Panc1 (cell line): ENCODE measurements at regions not wholly inside any gene's neighbourhood (a gene's known extent, or its start where the extent isn't known, plus 50 kb on each side); places are given as distances from the start of the nearest gene placed in this dataset.
"Not testable (repeated sequence)": the region's sequence is repeated elsewhere in the genome, so short reads cannot be mapped to it uniquely, and the experiment has no call there.

ENCODE experiments used
- ATAC-seq: fragments of 200-7000 bp; cut with Tn5 transposase; 2 replicates; pipeline ENCODE4 v1.9.1; 2020; ENCODE audit warnings: mild to moderate bottlenecking, moderate library complexity
- BruUV-seq: library from RNA; stranded (reverse); fragments of 400-500 nt; replicated peaks from 2 replicates; lab custom pipeline; 2021; lab: Mats Ljungman, UMichigan
- CTCF ChIA-PET: fragments of 300-600 bp; sonication (Branson Sonifier 250); formaldehyde crosslinking; loops from one replicate; lab custom pipeline; 2022; ENCODE audit warnings: antibody characterized with exemption; lab: Charles Lee
- POLR2A ChIA-PET: fragments of 300-600 bp; sonication (Branson Sonifier 250); formaldehyde crosslinking; loops from one replicate; lab custom pipeline; 2022; ENCODE audit warnings: antibody characterized with exemption; lab: Charles Lee
- DNase-seq: peaks from one replicate; pipeline ENCODE4 v3.0.0-alpha.2; 2010; ENCODE audit warnings: low read depth, low spot score
- H3K27ac ChIP-seq: 2 replicates; pipeline ENCODE4 v1.5.1; 2011; ENCODE audit warnings: mild to moderate bottlenecking, low read length, inconsistent platforms
- H3K27me3 ChIP-seq: fragments of 200-500 bp; sonication (Bioruptor generic); 2 replicates; pipeline ENCODE4 v1.6.0; 2014; ENCODE audit warnings: low read length, inconsistent platforms; ENCODE audit not compliant: control insufficient read depth, insufficient read depth
- H3K36me3 ChIP-seq: fragments of 200-500 bp; sonication (Bioruptor generic); 2 replicates; pipeline ENCODE4 v1.5.1; 2014; ENCODE audit warnings: inconsistent platforms, mild to moderate bottlenecking, low read length, moderate library complexity; ENCODE audit not compliant: control insufficient read depth, insufficient read depth
- H3K4me1 ChIP-seq: 2 replicates; pipeline ENCODE4 v1.5.1; 2011; ENCODE audit warnings: inconsistent platforms, mild to moderate bottlenecking, low read length, moderate library complexity; ENCODE audit not compliant: control insufficient read depth, insufficient read depth
- H3K4me3 ChIP-seq, 2 experiments: 2 replicates each; pipeline ENCODE4 v1.5.1; 2011 to 2012; ENCODE audit warnings: low read depth in 2 of 2, low read length in 2 of 2, mild to moderate bottlenecking in 2 of 2, inconsistent platforms in 1 of 2, moderate library complexity in 1 of 2
- H3K9me3 ChIP-seq: fragments of 200-500 bp; sonication (Bioruptor generic); 2 replicates; pipeline ENCODE4 v1.5.1; 2014; ENCODE audit warnings: low read depth, mild to moderate bottlenecking, inconsistent platforms, low read length, moderate library complexity; ENCODE audit not compliant: control insufficient read depth, insufficient read depth
- in situ Hi-C: cut with HindIII; loops from 2 replicates; pipeline ENCODE4 v1.10.0; 2016; ENCODE audit warnings: low sequenced_read_pairs, low pct_unique_long_range_greater_than_20kb
- intact Hi-C: fragments of 100-400 bp; cut with micrococcal nuclease; formaldehyde crosslinking; loops from one replicate; pipeline ENCODE4 v1.10.0; 2022; ENCODE audit not compliant: unreplicated experiment

DNA sequence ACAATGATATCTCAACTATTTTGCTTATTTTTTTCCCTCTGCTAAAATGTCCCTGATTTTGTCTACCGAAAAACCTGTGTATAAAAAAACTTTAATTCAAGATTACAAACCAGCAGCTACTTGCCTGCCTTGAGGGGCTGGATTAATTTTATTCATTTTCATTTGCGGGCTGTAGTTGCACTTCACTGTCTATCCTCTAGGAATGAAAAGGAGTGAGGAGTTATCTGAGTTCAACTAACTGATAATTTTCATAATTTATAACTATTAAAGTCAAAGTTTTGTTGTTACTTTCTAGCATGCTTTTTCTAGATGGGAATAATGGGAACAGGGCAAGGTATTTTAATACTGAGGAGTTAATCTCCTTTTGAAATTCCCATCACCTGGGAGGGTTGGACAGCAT, 50.3 kb upstream of the AGTPBP1 start:
- H3K27me3 ChIP-seq, intact Hi-C loops, BruUV-seq, POLR2A ChIA-PET, H3K27ac ChIP-seq, ATAC-seq, H3K4me1 ChIP-seq, H3K9me3 ChIP-seq, H3K4me3 ChIP-seq, in situ Hi-C loops, H3K36me3 ChIP-seq, DNase-seq: not testable (repeated sequence)
- CTCF ChIA-PET, result interaction anchor here (0.6 kb wide), 1 partner anchor 1774 kb away, joined by 3 read pairs; no protein-coding TSS in a partner anchor

DNA sequence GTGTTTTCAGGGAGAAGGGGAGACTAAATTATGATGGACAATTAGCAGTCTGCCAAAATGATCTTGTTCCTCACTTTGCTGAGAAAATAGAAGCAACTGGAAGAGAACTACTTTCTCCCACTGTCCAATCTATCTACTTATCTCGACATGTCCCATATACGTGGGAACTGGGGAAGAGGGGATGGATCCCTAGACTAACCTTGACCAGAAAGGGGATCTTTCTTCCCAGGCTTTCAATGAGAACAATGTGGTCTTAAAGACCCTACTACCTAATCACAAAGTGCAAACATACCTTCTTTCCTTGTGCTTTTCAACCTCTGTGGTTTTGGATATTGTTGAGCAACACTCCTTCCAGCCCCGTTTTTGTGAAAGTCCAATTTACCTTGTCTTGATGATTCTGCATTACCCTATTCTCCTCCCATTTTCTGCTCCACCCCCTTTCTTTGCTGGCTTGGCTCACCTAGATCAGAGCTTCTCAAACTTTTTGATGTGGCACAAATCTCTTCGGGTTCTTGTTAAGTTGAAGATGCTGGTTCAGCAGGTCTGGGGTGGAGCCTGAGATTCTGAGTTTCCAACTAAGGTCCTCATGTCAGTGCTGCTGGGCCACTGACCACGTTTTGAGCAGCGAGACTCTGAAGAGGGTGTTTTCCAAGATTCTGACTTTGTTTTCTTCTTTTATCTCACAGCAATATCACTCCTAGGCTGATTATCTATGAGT, 61.4 kb upstream of the AGTPBP1 start:
- in situ Hi-C loops, intact Hi-C loops, ATAC-seq: not testable (repeated sequence)

DNA sequence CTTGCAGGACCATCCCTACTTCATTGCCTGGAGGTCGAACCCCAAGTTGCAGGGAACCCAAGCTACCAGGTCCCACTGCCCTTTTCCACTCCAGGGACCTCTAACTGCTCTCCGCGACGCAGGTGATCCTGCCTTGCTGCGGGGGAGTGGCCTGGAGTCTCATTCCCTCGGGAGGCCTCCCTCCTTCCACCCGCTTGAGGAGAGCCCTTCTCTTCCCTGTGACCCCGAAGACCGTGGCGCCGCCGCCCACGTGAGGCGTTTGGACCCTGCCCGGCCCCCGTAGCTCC, 63.0 kb upstream of the AGTPBP1 start:
- ATAC-seq, POLR2A ChIA-PET: not testable (repeated sequence)

More for the DNA sequence above, 61.4 kb upstream of the AGTPBP1 start:
- DNase-seq, H3K4me3 ChIP-seq, H3K9me3 ChIP-seq, H3K27ac ChIP-seq, H3K36me3 ChIP-seq, H3K27me3 ChIP-seq, POLR2A ChIA-PET, H3K4me1 ChIP-seq, BruUV-seq: not testable (repeated sequence)
- CTCF ChIA-PET, result interaction anchor here (0.6 kb wide), 1 partner anchor 104 kb away, joined by 3 read pairs; no protein-coding TSS in a partner anchor

DNA sequence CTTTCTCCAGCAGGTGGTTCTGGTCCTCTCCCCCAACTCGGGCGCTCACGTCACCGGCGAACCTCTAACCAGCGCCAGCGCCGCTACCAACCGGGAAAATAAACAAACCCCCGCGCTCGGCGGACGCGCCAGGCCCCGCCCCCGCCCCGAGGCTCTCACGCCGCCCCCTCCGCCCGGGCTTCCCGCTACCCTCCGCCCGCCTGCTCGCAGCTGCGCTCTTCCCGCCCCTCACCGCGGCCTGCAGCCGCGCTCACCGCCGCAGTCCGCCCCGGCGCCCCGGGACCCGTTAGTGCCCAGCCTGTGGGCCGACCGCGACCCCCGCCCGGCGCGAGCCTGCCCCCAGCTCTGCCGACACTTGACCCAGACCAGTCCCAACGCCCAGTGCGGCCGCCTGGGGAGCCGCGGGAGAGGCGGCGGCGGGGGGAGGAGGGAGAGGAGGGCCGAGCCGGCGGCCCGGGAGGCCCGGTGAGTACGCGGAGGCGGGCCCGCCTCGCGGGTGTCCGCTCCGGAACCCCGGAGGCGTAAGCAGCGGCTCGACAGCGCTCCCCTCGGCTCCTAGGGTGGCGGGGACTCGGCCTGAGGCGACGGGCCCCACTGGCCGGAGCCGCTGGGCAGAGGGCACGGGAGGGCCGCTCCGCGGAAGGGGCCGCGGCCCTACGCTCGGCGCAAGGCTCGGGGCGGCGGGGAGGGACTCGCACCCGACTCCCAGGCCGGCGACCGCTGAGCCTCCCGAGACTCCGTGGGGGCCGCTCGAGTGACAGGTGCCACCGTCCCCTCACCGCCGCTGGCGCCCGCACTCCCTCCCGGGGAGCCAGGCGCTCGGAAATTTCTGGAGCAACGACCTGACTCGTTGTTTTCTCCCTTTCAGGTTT, 63.6 kb upstream of the AGTPBP1 start:
- POLR2A ChIA-PET, in situ Hi-C loops, intact Hi-C loops, BruUV-seq, H3K27me3 ChIP-seq, H3K9me3 ChIP-seq, CTCF ChIA-PET, H3K36me3 ChIP-seq, H3K4me1 ChIP-seq, DNase-seq: not testable (repeated sequence)
- peak overlapping the region; percentile 58 to 72 for H3K4me3 ChIP-seq
- peak; percentile 94 for ATAC-seq
- peak overlapping the region; percentile 44 for H3K27ac ChIP-seq

More for the DNA sequence above, 63.0 kb upstream of the AGTPBP1 start:
- BruUV-seq, H3K36me3 ChIP-seq, H3K27ac ChIP-seq, H3K4me1 ChIP-seq, CTCF ChIA-PET, in situ Hi-C loops, DNase-seq, H3K9me3 ChIP-seq, H3K27me3 ChIP-seq, intact Hi-C loops: not testable (repeated sequence)
- peak overlapping the region; percentile 58 to 72 for H3K4me3 ChIP-seq

DNA sequence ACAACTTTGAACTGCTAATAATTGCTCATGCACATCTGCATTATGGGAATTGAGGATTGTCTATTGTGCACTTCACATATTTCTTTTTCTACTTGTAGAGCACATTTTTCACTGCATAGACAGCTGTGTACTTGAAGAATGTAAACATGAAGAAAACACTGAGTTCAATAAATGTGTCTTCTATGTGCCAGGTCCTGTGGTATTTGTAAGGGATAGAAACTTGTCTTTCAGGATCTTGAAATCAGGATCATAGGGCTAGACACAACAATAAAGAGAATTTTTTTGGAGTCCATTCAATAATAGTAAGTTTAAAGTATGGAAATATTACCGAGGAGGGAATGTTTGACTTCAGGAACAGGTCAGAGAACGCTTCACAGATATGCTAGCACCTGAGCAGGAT, 66.6 kb upstream of the AGTPBP1 start:
- CTCF ChIA-PET, H3K4me3 ChIP-seq, in situ Hi-C loops, H3K9me3 ChIP-seq, POLR2A ChIA-PET, DNase-seq, ATAC-seq, H3K36me3 ChIP-seq, H3K4me1 ChIP-seq, H3K27ac ChIP-seq, intact Hi-C loops, H3K27me3 ChIP-seq: not testable (repeated sequence)
- BruUV-seq, result TSS peak; percentile 54

DNA sequence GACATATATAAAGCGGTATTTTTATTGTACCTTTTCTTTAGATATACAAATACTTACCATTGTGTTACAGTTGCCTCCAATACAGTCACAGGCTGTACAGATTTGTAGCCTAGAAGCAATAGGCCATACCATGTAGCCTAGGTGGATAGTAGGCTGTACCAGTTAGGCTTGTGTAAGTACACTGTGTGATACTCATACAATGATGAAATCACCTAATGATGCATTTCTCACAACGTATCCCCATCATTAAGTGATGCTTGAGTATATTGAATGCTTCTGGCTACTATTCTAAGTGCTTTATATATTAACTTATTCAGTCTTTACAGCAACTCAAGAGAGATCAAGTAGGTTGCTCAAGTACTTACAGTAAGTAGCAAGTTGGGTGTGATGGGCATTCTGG, 71.6 kb upstream of the AGTPBP1 start:
- H3K27me3 ChIP-seq, H3K9me3 ChIP-seq, DNase-seq, BruUV-seq, H3K36me3 ChIP-seq, CTCF ChIA-PET, POLR2A ChIA-PET, intact Hi-C loops, H3K27ac ChIP-seq, H3K4me3 ChIP-seq, ATAC-seq, in situ Hi-C loops, H3K4me1 ChIP-seq: not testable (repeated sequence)

DNA sequence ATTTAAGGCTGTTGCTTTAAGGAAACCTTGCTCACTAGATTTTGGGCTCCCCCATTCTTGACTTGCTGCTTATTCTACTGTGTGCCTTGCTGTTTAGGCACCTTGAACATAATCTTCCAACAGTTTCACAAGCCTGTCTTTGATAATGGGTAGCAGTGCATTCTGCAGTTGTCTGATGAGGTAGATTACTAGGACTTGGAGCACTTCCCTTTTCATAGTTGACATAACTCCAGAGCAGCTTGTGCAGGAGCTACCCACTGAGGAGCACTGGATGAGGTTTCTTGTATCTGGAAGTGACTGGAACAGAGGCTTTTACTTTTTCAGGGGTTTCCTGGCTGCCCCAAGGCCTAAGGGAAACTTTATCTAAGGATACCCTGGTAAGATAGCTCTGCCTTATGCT, 73.0 kb upstream of the AGTPBP1 start:
- CTCF ChIA-PET, H3K27me3 ChIP-seq, POLR2A ChIA-PET, BruUV-seq, H3K4me1 ChIP-seq, ATAC-seq, intact Hi-C loops, DNase-seq, H3K36me3 ChIP-seq, H3K9me3 ChIP-seq, H3K4me3 ChIP-seq, in situ Hi-C loops, H3K27ac ChIP-seq: not testable (repeated sequence)
